SK-N-SH treated with all-trans-retinoic acid at 6 μM for 48 hours (cell line): ENCODE measurements at regions not wholly inside any gene's neighbourhood (a gene's known extent, or its start where the extent isn't known, plus 50 kb on each side); places are given as distances from the start of the nearest gene placed in this dataset.

Experiments
- ATAC-seq: fragments of 200-7000 bp; cut with Tn5 transposase; 3 replicates; pipeline ENCODE4 v1.9.1; 2020; ENCODE audit warnings: mild to moderate bottlenecking, moderate library complexity
- BACH2 ChIP-seq: fragments of 250-450 bp; sonication (Bioruptor Pico); IDR thresholded peaks from 2 replicates; pipeline ENCODE4 v1.9.0; 2021; ENCODE audit warnings: mild to moderate bottlenecking, borderline replicate concordance
- CREB5 ChIP-seq: fragments of 250-450 bp; sonication (Bioruptor Pico); IDR thresholded peaks from 2 replicates; pipeline ENCODE4 v1.5.1; 2020; ENCODE audit warnings: low read depth, mild to moderate bottlenecking, moderate library complexity
- CSDC2 ChIP-seq: fragments of 250-450 bp; sonication (Bioruptor Pico); IDR thresholded peaks from 2 replicates; pipeline ENCODE4 v1.5.0; 2020; ENCODE audit warnings: mild to moderate bottlenecking, moderate library complexity
- CSRNP3 ChIP-seq: fragments of 250-450 bp; sonication (Bioruptor Pico); IDR thresholded peaks from 2 replicates; pipeline ENCODE4 v1.5.1; 2021; ENCODE audit warnings: mild to moderate bottlenecking, moderate library complexity
- ESRRG ChIP-seq: fragments of 250-450 bp; sonication (Bioruptor Pico); IDR thresholded peaks from 2 replicates; pipeline ENCODE4 v1.6.1; 2021; ENCODE audit warnings: mild to moderate bottlenecking
- GLIS3 ChIP-seq: fragments of 250-450 bp; sonication (Bioruptor Pico); IDR thresholded peaks from 2 replicates; pipeline ENCODE4 v1.5.0; 2020; ENCODE audit warnings: mild to moderate bottlenecking, moderate library complexity
- ISL1 ChIP-seq: fragments of 250-450 bp; sonication (Bioruptor Pico); IDR thresholded peaks from 2 replicates; pipeline ENCODE4 v2.1.2; 2022; ENCODE audit warnings: mild to moderate bottlenecking, moderate library complexity
- OSR1 ChIP-seq: fragments of 250-450 bp; sonication (Bioruptor Pico); IDR thresholded peaks from 2 replicates; pipeline ENCODE4 v1.8.0; 2022; ENCODE audit warnings: moderate library complexity, mild to moderate bottlenecking, inconsistent platforms
- PATZ1 ChIP-seq: fragments of 250-450 bp; sonication (Bioruptor Pico); IDR thresholded peaks from 2 replicates; pipeline ENCODE4 v1.8.0; 2020; ENCODE audit warnings: mild to moderate bottlenecking, moderate library complexity, borderline replicate concordance
- POU6F1 ChIP-seq: fragments of 250-450 bp; sonication (Bioruptor Pico); IDR thresholded peaks from 2 replicates; pipeline ENCODE4 v1.8.0; 2021; ENCODE audit warnings: low read depth, mild to moderate bottlenecking, moderate library complexity, borderline replicate concordance
- PPARA ChIP-seq: fragments of 250-450 bp; sonication (Bioruptor Pico); IDR thresholded peaks from 2 replicates; pipeline ENCODE4 v1.5.0; 2020; ENCODE audit warnings: mild to moderate bottlenecking, borderline replicate concordance
- RARB ChIP-seq: fragments of 250-450 bp; sonication (Bioruptor Pico); IDR thresholded peaks from 2 replicates; pipeline ENCODE4 v1.8.0; 2021; ENCODE audit warnings: mild to moderate bottlenecking, moderate library complexity
- SNAI2 ChIP-seq: fragments of 250-450 bp; sonication (Bioruptor Pico); IDR thresholded peaks from 2 replicates; pipeline ENCODE4 v1.5.0; 2020; ENCODE audit warnings: mild to moderate bottlenecking, moderate library complexity
- TCF4 ChIP-seq: fragments of 250-450 bp; sonication (Bioruptor Pico); IDR thresholded peaks from 2 replicates; pipeline ENCODE4 v1.8.0; 2021; ENCODE audit warnings: mild to moderate bottlenecking, moderate library complexity, borderline replicate concordance
- TOX ChIP-seq: fragments of 250-450 bp; sonication (Bioruptor Pico); IDR thresholded peaks from 2 replicates; pipeline ENCODE4 v1.8.0; 2021; ENCODE audit warnings: mild to moderate bottlenecking, moderate library complexity, borderline replicate concordance
- TSHZ2 ChIP-seq: fragments of 250-450 bp; sonication (Bioruptor Pico); IDR thresholded peaks from 2 replicates; pipeline ENCODE4 v1.5.0; 2020; ENCODE audit warnings: mild to moderate bottlenecking, moderate library complexity
- ZC3H10 ChIP-seq: fragments of 250-450 bp; sonication (Bioruptor Pico); IDR thresholded peaks from 2 replicates; pipeline ENCODE4 v1.5.1; 2021; ENCODE audit warnings: mild to moderate bottlenecking, moderate library complexity
- ZFP3 ChIP-seq: fragments of 250-450 bp; sonication (Bioruptor Pico); IDR thresholded peaks from 2 replicates; pipeline ENCODE4 v1.5.0; 2020; ENCODE audit warnings: mild to moderate bottlenecking, moderate library complexity
- ZFP30 ChIP-seq: fragments of 450-650 bp; formaldehyde crosslinking; IDR thresholded peaks from 2 replicates; pipeline ENCODE4 v1.5.0; 2022; ENCODE audit warnings: mild to moderate bottlenecking, moderate library complexity
- ZNF565 ChIP-seq: fragments of 450-650 bp; formaldehyde crosslinking; conservative IDR thresholded peaks from 2 replicates; pipeline ENCODE4 v1.5.0; 2020; ENCODE audit warnings: low read depth, mild to moderate bottlenecking, moderate library complexity
- ZNF70 ChIP-seq: fragments of 450-650 bp; formaldehyde crosslinking; IDR thresholded peaks from 2 replicates; pipeline ENCODE4 v1.5.0; 2020; ENCODE audit warnings: mild to moderate bottlenecking, moderate library complexity
- ZNF8 ChIP-seq: fragments of 450-650 bp; formaldehyde crosslinking; IDR thresholded peaks from 2 replicates; pipeline ENCODE4 v1.5.0; 2020; ENCODE audit warnings: mild to moderate bottlenecking, moderate library complexity

- TF ChIP-seq ESRRG (no peak), RARB (no peak), ZNF565 (no peak), CREB5 (CRISPR knock-in tag) (no peak), POU6F1 (CRISPR knock-in tag) (no peak), TCF4 (CRISPR knock-in tag) (no peak), SNAI2 (CRISPR knock-in tag) (no peak), ZNF8 (CRISPR knock-in tag) (no peak), ZFP30 (no peak), CSDC2 (CRISPR knock-in tag) (no peak), ZFP3 (CRISPR knock-in tag) (no peak), PATZ1 (no peak), OSR1 (CRISPR knock-in tag) (no peak), BACH2 (CRISPR knock-in tag) (no peak), TOX (CRISPR knock-in tag) (no peak)
- ATAC-seq: no peak
Observed at GRCh38 chr2:34980689-34981088, 1374.9 kb upstream of the CRIM1 start.

GRCh38 chr2:34979148-34979547 is 1376.4 kb upstream of the CRIM1 start:
- no peak for ATAC-seq

More at GRCh38 chr2:34979148-34979547, 1376.4 kb upstream of the CRIM1 start:
- TF ChIP-seq ZNF565 (no peak), BACH2 (CRISPR knock-in tag) (no peak), SNAI2 (CRISPR knock-in tag) (no peak), RARB (no peak), ZFP3 (CRISPR knock-in tag) (no peak), ZNF70 (no peak), ISL1 (CRISPR knock-in tag) (no peak), TCF4 (CRISPR knock-in tag) (no peak), CSRNP3 (CRISPR knock-in tag) (no peak), OSR1 (CRISPR knock-in tag) (no peak), ZC3H10 (CRISPR knock-in tag) (no peak), GLIS3 (CRISPR knock-in tag) (no peak), CSDC2 (CRISPR knock-in tag) (no peak), POU6F1 (CRISPR knock-in tag) (no peak), PPARA (CRISPR knock-in tag) (no peak), TSHZ2 (CRISPR knock-in tag) (no peak), PATZ1 (no peak), ZFP30 (no peak), CREB5 (CRISPR knock-in tag) (no peak)
